ENCODE measurements at regions not wholly inside any gene's neighbourhood (a gene's known extent, or its start where the extent isn't known, plus 50 kb on each side); places are given as distances from the start of the nearest gene placed in this dataset.
"Not testable (repeated sequence)": the region's sequence is repeated elsewhere in the genome, so short reads cannot be mapped to it uniquely, and the experiment has no call there.

DNA sequence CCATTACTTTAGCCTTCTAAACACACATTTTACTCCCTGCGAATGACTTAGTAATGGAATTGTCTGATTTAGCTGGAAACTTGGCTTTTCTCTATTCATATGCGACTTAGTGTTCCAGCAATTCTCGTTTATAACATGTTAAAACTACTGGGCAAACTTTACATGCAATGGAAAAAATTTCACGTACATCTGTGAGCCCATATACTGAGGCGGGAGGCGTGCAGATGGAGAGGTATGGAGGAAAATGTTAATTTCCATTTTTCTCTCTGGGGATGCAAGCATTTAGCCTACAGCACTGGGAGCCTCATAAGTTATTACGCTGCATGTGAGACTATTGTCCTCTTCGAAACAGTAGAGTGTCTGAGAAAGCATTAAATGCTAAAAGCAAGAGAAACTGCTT lies 591.5 kb upstream of the ANKRD30A start:
- DNase-seq (no peak), ATAC-seq (no peak)
- TF ChIP-seq, protein P1, sequence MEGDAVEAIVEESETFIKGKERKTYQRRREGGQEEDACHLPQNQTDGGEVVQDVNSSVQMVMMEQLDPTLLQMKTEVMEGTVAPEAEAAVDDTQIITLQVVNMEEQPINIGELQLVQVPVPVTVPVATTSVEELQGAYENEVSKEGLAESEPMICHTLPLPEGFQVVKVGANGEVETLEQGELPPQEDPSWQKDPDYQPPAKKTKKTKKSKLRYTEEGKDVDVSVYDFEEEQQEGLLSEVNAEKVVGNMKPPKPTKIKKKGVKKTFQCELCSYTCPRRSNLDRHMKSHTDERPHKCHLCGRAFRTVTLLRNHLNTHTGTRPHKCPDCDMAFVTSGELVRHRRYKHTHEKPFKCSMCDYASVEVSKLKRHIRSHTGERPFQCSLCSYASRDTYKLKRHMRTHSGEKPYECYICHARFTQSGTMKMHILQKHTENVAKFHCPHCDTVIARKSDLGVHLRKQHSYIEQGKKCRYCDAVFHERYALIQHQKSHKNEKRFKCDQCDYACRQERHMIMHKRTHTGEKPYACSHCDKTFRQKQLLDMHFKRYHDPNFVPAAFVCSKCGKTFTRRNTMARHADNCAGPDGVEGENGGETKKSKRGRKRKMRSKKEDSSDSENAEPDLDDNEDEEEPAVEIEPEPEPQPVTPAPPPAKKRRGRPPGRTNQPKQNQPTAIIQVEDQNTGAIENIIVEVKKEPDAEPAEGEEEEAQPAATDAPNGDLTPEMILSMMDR (IDR thresholded peaks at IDR 0.05) = no peak
- Histone ChIP-seq H3K36me3 (no peaks in the 10 kb centered on the region), H3K27me3 (no peaks in the 10 kb centered on the region), H3K4me1 (no peaks in the 10 kb centered on the region), H3K27ac (no peak overlapping the region), H3K4me3 (no peak overlapping the region), H3K9me3 (peaks cover 0 to 22% (median 3%) of the 10 kb centered on the region in 11 donors)
- WGBS, 2 donors = 94 to 97% methylated on average over 8 of the region's 8 CpGs
- intact Hi-C loops (cut with DNase I) = no loop called here

DNA sequence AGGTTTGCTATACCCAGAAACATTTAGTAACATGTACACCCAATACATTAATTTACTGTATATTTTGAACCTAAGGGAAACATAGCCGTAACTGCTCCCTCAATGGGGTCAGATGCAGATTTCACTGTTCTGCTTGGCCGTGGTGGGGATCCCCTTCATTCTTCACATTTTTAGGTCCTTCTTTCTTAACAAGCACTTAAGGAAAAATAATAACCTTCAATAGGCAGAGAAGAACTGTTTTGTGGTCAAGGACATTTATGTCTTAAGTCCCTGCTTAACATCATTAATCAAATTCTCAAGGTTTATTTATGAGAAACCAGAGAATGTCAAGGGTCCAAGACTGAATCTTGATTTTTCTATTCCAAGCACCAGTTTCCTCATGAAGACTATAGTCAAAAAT lies 592.1 kb upstream of the ANKRD30A start:
- no peak for ATAC-seq
- Histone ChIP-seq H3K36me3 (no peaks in the 10 kb centered on the region), H3K4me3 (no peak overlapping the region), H3K9me3 (peaks cover 0 to 24% (median 3%) of the 10 kb centered on the region in 11 donors), H3K27me3 (no peaks in the 10 kb centered on the region), H3K4me1 (no peaks in the 10 kb centered on the region), H3K27ac (no peak overlapping the region)
- no peak for DNase-seq
- intact Hi-C loops (cut with DNase I) = no loop called here
- TF ChIP-seq, protein P1 (IDR thresholded peaks at IDR 0.05) = no peak
- 94 to 95% methylated on average over 2 of the region's 2 CpGs for WGBS, 2 donors

DNA sequence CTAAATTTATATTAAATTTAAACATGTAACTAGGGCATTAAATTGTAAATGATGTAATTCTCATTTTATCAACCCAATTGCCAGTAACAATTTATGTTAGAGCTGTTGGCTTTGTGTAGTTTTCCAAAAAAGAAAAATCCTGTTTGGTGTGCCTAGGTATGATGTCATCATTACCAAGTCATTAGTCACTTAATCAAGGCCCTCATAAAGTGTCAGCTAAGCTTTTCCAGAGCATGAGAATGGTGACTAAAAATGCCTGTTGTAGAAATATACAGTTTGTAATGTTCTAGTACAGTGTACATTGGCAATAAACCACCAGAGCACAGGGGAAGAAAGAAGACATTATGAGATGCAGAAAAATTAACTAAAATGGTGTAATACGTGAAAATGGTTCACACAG lies 593.8 kb upstream of the ANKRD30A start:
- no peak for DNase-seq
- H3K27ac ChIP-seq = no peak overlapping the region
- WGBS, 2 donors = 84 to 97% methylated on average over 1 of the region's 1 CpG
- H3K36me3 ChIP-seq = no peaks in the 10 kb centered on the region
- intact Hi-C loops (cut with DNase I) = no loop called here
- H3K4me3 ChIP-seq = no peak overlapping the region
- TF ChIP-seq, protein P1 (IDR thresholded peaks at IDR 0.05) = no peak
- no peak for ATAC-seq
- H3K9me3 ChIP-seq = peaks cover 0 to 24% (median 3%) of the 10 kb centered on the region in 11 donors
- no peaks in the 10 kb centered on the region for H3K4me1 ChIP-seq
- no peaks in the 10 kb centered on the region for H3K27me3 ChIP-seq

DNA sequence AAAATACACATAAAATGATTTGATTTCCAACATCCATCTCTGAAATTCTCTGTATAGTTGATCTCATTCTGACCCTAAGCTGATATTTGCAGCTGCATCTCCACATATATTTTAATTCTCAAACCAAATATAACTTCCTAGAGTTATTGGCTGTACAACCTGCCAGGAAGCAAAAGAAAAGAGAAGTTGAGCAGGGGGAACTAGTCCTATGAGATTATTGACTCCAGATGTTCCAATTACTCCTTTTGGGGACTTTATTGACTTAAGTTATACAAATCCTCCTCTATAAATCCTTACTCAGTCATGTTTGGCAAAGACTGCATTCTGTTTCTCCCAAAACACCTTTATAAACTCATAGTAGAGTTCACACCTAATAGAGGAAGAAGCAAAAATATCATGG lies 599.4 kb upstream of the ANKRD30A start:
- Histone ChIP-seq H3K36me3 (no peaks in the 10 kb centered on the region), H3K4me1 (no peaks in the 10 kb centered on the region), H3K9me3 (peaks cover 0 to 26% (median 3%) of the 10 kb centered on the region in 11 donors), H3K4me3 (no peak overlapping the region), H3K27me3 (no peaks in the 10 kb centered on the region), H3K27ac (no peak overlapping the region)
- ATAC-seq (no peak), DNase-seq (no peak)
- intact Hi-C loops (cut with DNase I) = no loop called here
- TF ChIP-seq, protein P1 (IDR thresholded peaks at IDR 0.05) = no peak

DNA sequence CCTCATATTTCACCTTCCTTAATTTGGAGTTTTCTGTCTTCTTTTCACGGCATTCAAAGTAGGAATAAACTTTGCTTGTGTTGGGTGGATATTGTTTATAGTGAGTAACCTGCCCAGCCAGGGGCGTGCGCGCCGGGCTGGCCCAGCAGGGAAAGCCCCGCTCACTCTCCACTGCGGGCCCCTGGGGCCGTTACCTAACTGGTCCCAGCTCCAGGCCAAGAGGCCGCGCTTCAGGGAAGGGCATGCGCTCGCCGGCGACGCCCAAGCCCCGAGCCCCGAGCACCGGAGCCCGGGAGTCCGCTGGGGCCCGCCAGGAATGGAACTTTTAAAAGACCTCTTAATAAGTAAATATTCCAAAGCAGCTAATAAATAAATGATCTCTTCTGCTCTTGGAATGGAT lies 601.3 kb upstream of the ANKRD30A start:
- ATAC-seq; H3K27ac ChIP-seq; intact Hi-C loops (cut with DNase I); H3K4me1 ChIP-seq; H3K27me3 ChIP-seq; H3K4me3 ChIP-seq; DNase-seq; H3K36me3 ChIP-seq; H3K9me3 ChIP-seq: not testable (repeated sequence)
- 98 to 99% methylated on average over 21 of the region's 21 CpGs for WGBS, 2 donors

Measured in heart right ventricle (tissue), 16 donors.